GM12865 (cell line): ENCODE measurements at regions not wholly inside any gene's neighbourhood (a gene's known extent, or its start where the extent isn't known, plus 50 kb on each side); places are given as distances from the start of the nearest gene placed in this dataset.

ENCODE experiments used
- DNase-seq: peaks from one replicate; pipeline ENCODE4 v3.0.0; 2010; ENCODE audit warnings: low read depth
- H3K4me3 ChIP-seq: 2 replicates; pipeline ENCODE4 v1.5.1; 2011; ENCODE audit warnings: mild to moderate bottlenecking, low read depth, low read length, control low read depth
- CTCF ChIP-seq: IDR thresholded peaks from 2 replicates; pipeline ENCODE4 v1.5.1; 2011; ENCODE audit warnings: low read length, control low read depth, low read depth, inconsistent platforms; ENCODE audit not compliant: insufficient read depth; ENCODE audit errors: missing control alignments

DNA sequence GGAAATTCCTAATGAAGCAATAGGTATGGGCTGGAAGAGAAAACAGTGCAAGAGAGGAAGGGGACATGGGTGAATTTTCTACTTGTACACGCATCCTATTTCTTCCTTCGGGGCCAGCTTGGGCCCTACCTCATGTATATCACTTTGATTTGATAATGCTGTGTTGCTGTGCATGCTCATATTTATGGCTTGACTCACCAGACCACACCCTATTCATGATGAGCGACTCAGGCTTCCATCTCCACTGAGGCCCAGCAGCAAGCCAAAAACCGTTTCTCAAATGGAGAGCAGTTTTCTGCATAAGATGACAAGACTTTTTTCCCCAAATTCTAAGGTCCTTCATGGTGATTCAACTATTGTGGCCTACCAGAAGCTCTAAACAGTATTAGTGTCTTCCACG, 2039.1 kb upstream of the CDH9 start:
- DNase-seq = no peak
- no peak overlapping the region for H3K4me3 ChIP-seq
- no peak for TF ChIP-seq CTCF

DNA sequence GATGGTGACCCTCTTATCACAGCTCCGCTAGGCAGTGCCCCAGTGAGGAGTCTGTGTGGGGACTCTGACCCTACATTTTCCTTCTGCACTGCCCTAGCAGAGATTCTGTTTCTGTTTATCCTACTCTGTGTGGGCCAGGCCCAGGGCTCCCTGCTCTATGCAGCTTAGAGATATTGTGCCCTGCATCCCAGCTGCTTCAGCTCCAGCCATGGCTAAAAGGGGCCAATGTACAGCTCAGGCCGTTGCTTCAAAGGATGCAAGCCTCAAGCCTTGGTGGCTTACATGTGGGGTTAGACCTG, 2030.7 kb upstream of the CDH9 start:
- DNase-seq = no peak
- TF ChIP-seq CTCF = no peak
- H3K4me3 ChIP-seq = no peak overlapping the region

- H3K4me3 ChIP-seq = no peak overlapping the region
- TF ChIP-seq CTCF = no peak
- no peak for DNase-seq
Observed at GRCh38 chr5:29061381-29061780, 2023.0 kb upstream of the CDH9 start.

DNA sequence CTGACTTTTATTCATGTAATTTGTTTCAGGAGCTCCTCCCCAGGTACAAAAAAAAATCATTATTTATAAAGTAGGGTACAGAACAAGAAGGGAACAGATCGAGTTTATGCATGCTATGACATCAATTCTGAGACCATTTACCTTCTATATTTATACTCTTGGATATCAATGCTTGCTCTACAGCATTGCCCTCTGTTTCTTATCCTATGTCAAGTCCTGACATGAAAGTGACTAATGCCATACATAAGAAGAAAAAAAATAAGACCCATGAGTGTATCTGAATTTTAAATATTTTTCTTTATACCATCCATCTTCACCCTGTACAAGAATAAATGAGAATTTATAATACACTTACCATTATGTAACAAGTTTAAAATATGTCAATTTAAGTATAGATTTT, 2016.3 kb upstream of the CDH9 start:
- no peak for DNase-seq
- H3K4me3 ChIP-seq = no peak overlapping the region
- TF ChIP-seq CTCF = no peak

GRCh38 chr5:29054282-29054681, 2015.9 kb upstream of the CDH9 start:
- no peak for DNase-seq
- TF ChIP-seq CTCF = no peak
- H3K4me3 ChIP-seq = no peak overlapping the region

- H3K4me3 ChIP-seq = no peak overlapping the region
- no peak for TF ChIP-seq CTCF
- no peak for DNase-seq
Observed at GRCh38 chr5:29051509-29051908, 2013.1 kb upstream of the CDH9 start.

DNA sequence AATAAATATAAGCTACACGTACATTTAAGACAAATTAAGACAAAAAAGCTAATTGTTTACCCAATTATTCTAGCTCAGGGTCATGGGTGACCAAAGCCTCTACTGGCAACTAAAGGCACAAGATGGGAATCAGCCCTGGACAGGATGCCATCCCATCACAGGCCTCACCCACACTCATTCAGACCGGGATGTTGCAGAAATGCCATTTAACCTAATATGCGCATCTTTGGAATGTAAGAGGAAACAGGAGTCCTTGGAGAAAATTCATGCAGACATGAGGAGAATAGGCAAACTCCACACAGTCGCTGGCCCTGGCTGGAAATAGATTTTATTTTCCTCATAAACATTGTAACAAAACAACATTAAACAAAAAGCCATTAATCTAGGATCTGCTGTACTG, 2003.8 kb upstream of the CDH9 start:
- DNase-seq = no peak
- TF ChIP-seq CTCF = no peak
- no peak overlapping the region for H3K4me3 ChIP-seq
